ENCODE measurements at regions not wholly inside any gene's neighbourhood (a gene's known extent, or its start where the extent isn't known, plus 50 kb on each side); places are given as distances from the start of the nearest gene placed in this dataset.
"Not testable (repeated sequence)": the region's sequence is repeated elsewhere in the genome, so short reads cannot be mapped to it uniquely, and the experiment has no call there.

DNA sequence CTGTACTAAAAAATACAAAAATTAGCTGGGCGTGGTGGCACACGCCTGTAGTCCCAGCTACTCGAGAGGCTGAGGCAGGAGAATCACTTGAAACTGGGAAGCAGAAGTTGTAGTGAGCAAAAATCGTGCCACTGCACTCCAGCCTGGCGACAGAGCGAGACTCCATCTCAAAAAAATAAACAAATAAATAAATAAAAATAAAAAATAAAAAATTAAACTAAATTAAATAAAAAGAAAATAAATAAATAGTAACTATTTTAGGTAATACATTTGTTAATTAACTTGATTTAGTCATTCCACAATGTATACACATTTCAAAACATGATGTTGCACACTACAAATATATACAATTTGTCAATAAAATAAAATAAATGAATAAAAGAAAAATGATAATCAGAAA is 116.3 kb upstream of the RFX3 start:
- TF ChIP-seq, protein P1, sequence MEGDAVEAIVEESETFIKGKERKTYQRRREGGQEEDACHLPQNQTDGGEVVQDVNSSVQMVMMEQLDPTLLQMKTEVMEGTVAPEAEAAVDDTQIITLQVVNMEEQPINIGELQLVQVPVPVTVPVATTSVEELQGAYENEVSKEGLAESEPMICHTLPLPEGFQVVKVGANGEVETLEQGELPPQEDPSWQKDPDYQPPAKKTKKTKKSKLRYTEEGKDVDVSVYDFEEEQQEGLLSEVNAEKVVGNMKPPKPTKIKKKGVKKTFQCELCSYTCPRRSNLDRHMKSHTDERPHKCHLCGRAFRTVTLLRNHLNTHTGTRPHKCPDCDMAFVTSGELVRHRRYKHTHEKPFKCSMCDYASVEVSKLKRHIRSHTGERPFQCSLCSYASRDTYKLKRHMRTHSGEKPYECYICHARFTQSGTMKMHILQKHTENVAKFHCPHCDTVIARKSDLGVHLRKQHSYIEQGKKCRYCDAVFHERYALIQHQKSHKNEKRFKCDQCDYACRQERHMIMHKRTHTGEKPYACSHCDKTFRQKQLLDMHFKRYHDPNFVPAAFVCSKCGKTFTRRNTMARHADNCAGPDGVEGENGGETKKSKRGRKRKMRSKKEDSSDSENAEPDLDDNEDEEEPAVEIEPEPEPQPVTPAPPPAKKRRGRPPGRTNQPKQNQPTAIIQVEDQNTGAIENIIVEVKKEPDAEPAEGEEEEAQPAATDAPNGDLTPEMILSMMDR (conservative IDR thresholded peaks at IDR 0.05; ENCODE audit: low read length): not testable (repeated sequence)
- TF ChIP-seq EZH2phosphoT487 (IDR thresholded peaks at IDR 0.05; ENCODE audit: borderline replicate concordance): not testable (repeated sequence)

Data from Loucy (cell line).